ENCODE measurements at regions not wholly inside any gene's neighbourhood (a gene's known extent, or its start where the extent isn't known, plus 50 kb on each side); places are given as distances from the start of the nearest gene placed in this dataset.

DNA sequence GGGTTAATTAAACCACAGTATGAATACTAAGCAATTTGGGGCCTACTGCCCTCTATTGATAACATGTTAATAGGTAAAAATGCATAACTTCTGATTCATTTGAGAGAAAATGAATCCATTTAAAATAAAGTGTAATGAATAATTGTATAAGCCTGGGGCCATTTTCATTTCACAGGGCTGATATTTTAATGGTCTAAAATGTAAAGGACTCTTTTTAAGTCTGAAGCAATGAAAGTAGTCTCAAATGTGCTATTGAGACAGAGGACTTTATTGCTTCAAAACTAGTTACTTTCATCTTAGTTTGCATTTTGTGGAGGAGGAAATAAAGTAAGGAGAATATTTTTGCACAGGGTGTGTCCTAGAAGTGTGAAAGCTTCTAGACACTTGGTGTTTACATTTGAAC, 155.4 kb downstream of the TLR5 start:
- TF ChIP-seq GATA2 (IDR thresholded peaks at IDR 0.05; ENCODE audit: insufficient read depth, insufficient read length, low read depth, low read length) (no peak), MYC (IDR thresholded peaks at IDR 0.05; ENCODE audit: low read depth, low read length) (no peak), POLR2A (IDR thresholded peaks at IDR 0.05; ENCODE audit: low read depth, low read length) (no peak), EZH2 (IDR thresholded peaks at IDR 0.05; ENCODE audit: borderline replicate concordance, low read depth, low read length, severe bottlenecking) (no peak), FOS (IDR thresholded peaks at IDR 0.05; ENCODE audit: borderline replicate concordance, insufficient read depth, low read length) (no peak), POLR2AphosphoS5 (IDR thresholded peaks at IDR 0.05; ENCODE audit: insufficient read depth, low read depth, low read length) (no peak), JUN (IDR thresholded peaks at IDR 0.05; ENCODE audit: borderline replicate concordance, insufficient read depth, insufficient read length, low read depth) (no peak)
- TF ChIP-seq, protein P1, sequence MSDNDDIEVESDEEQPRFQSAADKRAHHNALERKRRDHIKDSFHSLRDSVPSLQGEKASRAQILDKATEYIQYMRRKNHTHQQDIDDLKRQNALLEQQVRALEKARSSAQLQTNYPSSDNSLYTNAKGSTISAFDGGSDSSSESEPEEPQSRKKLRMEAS (IDR thresholded peaks at IDR 0.05; ENCODE audit: insufficient read depth, insufficient read length), result no peak
- TF ChIP-seq, protein P2, sequence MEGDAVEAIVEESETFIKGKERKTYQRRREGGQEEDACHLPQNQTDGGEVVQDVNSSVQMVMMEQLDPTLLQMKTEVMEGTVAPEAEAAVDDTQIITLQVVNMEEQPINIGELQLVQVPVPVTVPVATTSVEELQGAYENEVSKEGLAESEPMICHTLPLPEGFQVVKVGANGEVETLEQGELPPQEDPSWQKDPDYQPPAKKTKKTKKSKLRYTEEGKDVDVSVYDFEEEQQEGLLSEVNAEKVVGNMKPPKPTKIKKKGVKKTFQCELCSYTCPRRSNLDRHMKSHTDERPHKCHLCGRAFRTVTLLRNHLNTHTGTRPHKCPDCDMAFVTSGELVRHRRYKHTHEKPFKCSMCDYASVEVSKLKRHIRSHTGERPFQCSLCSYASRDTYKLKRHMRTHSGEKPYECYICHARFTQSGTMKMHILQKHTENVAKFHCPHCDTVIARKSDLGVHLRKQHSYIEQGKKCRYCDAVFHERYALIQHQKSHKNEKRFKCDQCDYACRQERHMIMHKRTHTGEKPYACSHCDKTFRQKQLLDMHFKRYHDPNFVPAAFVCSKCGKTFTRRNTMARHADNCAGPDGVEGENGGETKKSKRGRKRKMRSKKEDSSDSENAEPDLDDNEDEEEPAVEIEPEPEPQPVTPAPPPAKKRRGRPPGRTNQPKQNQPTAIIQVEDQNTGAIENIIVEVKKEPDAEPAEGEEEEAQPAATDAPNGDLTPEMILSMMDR (IDR thresholded peaks at IDR 0.05; ENCODE audit: extremely low read depth in 1 of 2, insufficient read depth in 1 of 2, low read depth in 1 of 2, low read length in 2 of 2), result no peak
- dilution Hi-C loops (cut with MboI; ENCODE audit: extremely low pct_ligation_motif_present, low sequenced_read_pairs) (no loop called here), intact Hi-C loops (cut with micrococcal nuclease) (no loop called here)
- no peaks in the 10 kb centered on the region for H3K79me2 ChIP-seq (ENCODE audit: control insufficient read depth, insufficient read depth, low read length)
- no peak overlapping the region for H2AFZ ChIP-seq (ENCODE audit: low read depth, low read length)
- H3K4me3 ChIP-seq (replicated peaks in 1 of 3; ENCODE audit: insufficient read depth in 1 of 3, low read depth in 1 of 3, low read length in 3 of 3), result no peak overlapping the region
- no peak overlapping the region for H3K4me2 ChIP-seq (ENCODE audit: insufficient read depth, low read length)
- no peaks in the 10 kb centered on the region for H3K4me1 ChIP-seq (ENCODE audit: control insufficient read depth, extremely low read depth, insufficient read depth, low read length)
- BruUV-seq (replicated peaks), result no TSS peak
- no peaks in the 10 kb centered on the region for H3K27me3 ChIP-seq (ENCODE audit: control insufficient read depth in 2 of 2, insufficient read depth in 2 of 2, low read length in 2 of 2)
- POLR2A ChIA-PET, result no interaction called here
- CTCF ChIA-PET, result interaction anchor here (1.7 kb wide), 1 partner anchor 136 kb away, joined by 7 read pairs; no protein-coding TSS in a partner anchor
- no peaks in the 10 kb centered on the region for H3K36me3 ChIP-seq (ENCODE audit: control insufficient read depth in 2 of 2, extremely low read depth in 1 of 2, insufficient read depth in 2 of 2, low read length in 2 of 2)
- no peak for FAIRE-seq
- DNase-seq (ENCODE audit: low read depth, low spot score), result no peak
- peaks cover 2% of the 10 kb centered on the region for H3K9me1 ChIP-seq (replicated peaks; ENCODE audit: control insufficient read depth, extremely low read depth, insufficient read depth, low read length)
- H3K9me3 ChIP-seq (replicated peaks; ENCODE audit: control insufficient read depth, insufficient read depth, low read length), result no peaks in the 10 kb centered on the region
- H4K20me1 ChIP-seq (replicated peaks; ENCODE audit: control insufficient read depth, extremely low read depth, insufficient read depth, low read length), result no peaks in the 10 kb centered on the region
- H3K27ac ChIP-seq (ENCODE audit: insufficient read depth, low read depth, low read length), result no peak overlapping the region
- H3K9ac ChIP-seq (replicated peaks; ENCODE audit: extremely low read depth, insufficient read depth, low read length), result no peak overlapping the region
